ENCODE measurements at regions not wholly inside any gene's neighbourhood (a gene's known extent, or its start where the extent isn't known, plus 50 kb on each side); places are given as distances from the start of the nearest gene placed in this dataset.

DNA sequence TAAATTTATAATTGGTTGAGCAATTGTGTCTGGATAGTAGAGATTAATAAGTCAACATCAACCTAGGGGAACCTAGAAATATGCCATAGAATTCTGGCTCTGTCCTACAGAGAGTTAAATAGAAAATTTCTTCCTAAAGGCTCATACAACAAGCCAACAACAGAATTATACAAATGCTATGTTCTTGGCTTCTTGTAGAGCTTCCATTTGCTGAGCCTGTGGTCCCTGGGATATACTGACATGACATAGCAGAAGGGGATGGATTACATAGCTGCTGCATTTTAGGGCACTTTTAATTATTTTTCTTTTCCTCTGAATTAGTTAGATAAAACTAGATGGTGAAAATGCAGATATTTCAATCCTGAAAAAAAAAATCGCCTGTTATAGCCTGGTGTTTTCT lies 95.5 kb upstream of the ST6GAL2 start:
- no peak for DNase-seq

GRCh38 chr2:106982350-106982749 lies 96.4 kb upstream of the ST6GAL2 start:
- DNase-seq = no peak

- DNase-seq = no peak
These were observed 97.3 kb upstream of the ST6GAL2 start for GRCh38 chr2:106983305-106983704.

DNA sequence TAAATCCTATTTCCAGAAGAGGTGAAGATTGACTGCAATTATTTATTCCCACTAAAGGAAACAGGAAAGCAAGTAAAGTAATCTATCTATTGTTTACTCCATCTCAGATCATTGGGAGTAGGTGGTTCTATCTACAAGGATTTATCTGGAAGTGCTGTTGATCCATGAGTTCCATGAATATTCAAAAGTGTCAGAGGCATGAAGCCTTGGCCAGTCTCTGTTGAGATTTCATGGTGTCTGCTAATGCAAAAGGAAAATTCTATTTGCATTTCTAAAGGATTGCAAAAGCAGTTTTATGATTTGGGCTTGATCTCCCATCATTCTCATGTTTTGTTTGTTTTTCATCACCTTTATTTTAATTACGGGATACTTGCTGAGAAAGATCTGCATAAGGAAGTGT lies 102.4 kb upstream of the ST6GAL2 start:
- DNase-seq = no peak

DNA sequence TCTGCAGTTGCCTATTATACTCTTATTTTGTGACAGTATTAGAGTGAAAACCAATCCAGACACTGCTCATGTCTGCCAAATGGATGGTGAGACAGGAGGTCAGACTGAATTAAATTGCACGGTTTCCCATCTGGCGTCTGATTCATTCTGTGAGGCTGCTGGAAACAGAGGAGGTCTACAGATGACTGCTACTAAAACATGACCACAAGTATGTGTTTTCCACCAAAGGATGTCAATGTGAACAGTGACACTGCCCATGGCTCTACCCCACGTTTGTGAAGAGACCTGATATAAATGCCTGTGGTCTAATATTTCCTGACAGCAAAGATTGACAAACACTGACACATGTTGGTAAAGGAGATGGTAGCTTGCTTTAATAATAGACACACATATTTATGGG lies 104.3 kb upstream of the ST6GAL2 start:
- DNase-seq = no peak

GRCh38 chr2:106991866-106992265 lies 105.9 kb upstream of the ST6GAL2 start:
- DNase-seq = no peak

DNA sequence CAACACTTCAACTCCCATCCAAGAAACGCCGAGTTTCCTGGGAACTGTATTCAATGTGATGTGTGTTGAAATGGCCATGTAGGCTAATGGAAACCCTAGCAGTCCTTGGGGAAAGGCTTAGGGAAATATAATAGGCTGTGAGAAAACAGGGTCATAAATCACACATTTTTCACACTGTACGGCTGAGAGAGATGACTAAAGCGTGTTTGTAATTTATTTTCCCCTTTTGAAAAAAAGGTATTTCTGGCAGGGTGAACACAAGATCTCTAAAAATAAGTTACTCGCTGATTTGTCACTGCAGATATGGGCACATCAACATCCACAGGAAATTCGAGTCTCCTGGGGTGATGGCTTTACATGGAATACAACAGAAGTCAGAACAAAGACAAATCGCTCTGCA lies 109.6 kb upstream of the ST6GAL2 start:
- DNase-seq = no peak

GRCh38 chr2:106996171-106996769 lies 110.3 kb upstream of the ST6GAL2 start:
- DNase-seq = no peak

DNA sequence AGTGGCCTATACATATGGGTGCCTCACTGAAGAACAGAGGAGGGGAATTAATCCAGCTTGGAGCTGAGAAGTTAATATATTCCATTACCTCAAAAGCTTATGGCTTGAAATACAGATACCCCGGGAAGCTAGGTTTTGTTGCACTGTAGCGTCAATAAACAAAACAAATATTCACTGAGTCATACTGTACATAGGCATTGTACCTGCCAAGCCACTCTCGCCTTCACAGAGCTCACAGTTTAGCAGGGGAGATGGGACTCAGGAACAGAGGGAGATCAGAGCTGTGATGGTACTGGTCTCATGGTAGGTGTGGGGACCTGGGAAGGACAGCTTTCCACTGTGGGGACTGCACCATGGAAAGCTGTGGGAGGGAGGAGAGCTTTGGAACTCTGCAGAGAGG lies 111.2 kb upstream of the ST6GAL2 start:
- no peak for DNase-seq

DNA sequence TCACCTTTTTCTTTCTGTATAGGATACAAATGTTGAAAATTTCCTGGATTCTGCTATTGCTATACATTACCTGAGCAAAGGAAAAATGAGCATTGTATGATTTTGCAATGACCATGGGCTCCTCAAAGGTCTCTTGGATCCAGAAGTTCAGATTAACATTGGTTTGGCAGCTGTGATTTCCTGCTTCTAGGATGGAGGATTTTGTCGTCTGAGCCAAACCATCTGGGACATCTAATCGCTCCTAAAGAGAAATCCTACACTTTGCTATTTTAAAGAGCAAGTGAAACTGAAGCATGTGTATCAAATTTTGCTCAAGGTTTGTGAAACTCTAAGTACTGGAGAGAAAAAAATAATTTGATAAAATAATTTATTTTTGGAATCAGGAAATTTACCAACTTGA lies 115.1 kb upstream of the ST6GAL2 start:
- DNase-seq = no peak

DNA sequence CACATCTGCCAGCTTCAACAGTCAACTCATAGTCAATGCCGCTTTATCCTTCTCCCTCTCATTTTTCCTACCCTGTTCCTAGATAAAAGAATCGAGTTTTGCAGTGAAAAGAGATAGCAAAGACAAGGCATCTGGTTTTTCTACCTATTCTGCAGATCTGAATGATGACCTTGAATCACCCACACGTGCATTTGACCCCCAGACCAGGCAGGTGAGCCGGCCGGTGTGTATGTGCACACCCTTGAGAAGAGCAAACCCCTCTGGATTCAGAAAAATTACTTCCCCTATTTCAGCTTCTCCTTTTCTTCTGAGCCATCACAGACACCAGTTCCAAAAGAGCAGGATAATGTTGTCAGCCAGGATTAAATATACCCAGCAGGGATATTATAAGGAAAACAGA lies 115.6 kb upstream of the ST6GAL2 start:
- no peak for DNase-seq

DNA sequence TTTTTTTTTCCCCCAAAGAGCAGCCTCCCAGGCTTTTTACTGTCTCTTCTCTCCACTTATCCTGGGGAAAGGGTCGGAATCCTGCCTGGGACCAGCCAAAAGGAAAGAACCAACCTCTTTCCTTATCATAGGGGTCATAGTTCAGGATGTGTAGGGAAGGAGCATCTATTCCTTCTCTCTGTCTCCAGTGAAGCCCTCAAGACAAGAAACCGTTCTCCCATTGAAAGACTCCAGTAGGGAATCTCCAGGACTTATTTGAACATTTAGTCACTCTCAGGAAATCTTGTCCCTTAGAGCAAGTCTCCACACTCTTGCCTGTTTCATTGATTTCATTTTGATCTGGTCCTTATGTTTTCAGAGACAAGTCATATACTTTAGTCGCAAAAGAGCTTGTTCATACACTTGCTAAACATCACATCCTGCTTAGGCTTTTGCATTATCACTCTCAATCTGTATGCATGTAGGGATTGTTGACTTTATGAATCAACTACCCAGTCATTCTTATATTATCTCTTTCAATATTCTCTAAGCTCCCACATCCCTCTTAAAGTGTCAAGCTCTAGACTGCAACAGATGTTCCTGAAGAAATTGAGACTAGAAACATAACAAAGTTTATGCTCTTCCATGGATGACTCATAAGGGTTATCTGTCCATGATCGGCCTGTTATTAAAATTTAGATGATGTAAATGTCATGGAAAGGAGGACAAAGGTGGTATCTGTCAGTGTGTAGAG lies 116.2 kb upstream of the ST6GAL2 start:
- DNase-seq = no peak

- DNase-seq = no peak
These were observed 116.8 kb upstream of the ST6GAL2 start for GRCh38 chr2:107002735-107003134.

GRCh38 chr2:107005853-107006252 lies 119.9 kb upstream of the ST6GAL2 start:
- no peak for DNase-seq

GRCh38 chr2:107006836-107007235 lies 120.9 kb upstream of the ST6GAL2 start:
- DNase-seq = no peak

DNA sequence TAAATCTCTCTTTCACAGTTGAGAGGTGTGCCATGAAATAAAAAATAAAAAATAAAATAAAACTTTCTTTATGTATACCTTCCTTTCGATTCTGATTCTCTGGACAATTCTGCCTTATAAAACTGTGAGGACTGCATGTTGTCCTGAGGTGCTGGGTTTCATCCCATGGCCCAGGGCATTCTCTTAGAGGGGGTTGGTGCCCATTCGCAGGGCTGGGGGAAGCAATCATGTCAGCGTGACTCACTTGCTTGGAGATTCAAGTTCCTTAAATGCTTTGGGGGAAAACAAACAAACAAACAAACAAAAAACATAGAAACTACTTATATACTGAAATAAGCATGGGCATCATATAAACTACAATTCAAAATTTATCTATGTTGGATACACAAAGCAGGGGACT lies 122.0 kb upstream of the ST6GAL2 start:
- DNase-seq = no peak

DNA sequence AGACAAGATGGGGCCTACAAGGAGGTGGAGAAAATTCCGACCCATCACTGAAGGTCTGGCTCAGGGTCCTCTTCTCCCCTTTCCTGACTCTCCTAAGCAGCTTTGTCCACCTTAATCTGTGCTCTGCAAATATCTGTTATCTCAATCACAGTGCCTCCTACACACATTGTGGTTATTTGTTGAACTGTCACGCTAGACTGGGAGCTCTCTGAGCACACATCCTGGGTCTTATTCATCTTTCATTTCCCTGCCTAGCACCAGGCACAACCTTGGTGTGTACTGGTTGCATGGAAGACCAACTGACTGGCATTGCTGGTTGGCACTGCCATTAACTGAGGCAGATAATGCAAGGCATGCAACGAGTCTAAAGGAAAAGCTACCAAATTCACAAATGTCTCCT lies 122.9 kb upstream of the ST6GAL2 start:
- no peak for DNase-seq

DNA sequence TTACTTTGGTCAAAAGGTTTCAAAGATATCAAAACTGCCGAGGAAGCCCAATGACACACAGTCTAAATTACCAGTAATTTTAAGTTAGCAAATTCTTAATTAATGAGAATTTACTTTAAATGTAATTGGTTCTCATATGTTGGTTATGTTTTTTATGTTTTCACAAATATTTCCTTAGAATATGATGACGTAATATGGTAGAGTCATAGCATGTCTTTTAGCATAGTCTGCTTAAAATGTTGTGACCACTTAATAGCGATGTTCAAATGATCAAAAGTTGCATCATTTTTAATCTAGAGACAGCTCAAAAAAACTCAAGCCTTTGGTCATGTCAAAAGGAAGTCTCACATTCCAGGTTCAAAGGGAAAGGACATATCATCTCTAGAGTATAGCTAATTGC lies 123.3 kb upstream of the ST6GAL2 start:
- DNase-seq = no peak

GRCh38 chr2:107012714-107013306 lies 126.8 kb upstream of the ST6GAL2 start:
- no peak for DNase-seq

DNA sequence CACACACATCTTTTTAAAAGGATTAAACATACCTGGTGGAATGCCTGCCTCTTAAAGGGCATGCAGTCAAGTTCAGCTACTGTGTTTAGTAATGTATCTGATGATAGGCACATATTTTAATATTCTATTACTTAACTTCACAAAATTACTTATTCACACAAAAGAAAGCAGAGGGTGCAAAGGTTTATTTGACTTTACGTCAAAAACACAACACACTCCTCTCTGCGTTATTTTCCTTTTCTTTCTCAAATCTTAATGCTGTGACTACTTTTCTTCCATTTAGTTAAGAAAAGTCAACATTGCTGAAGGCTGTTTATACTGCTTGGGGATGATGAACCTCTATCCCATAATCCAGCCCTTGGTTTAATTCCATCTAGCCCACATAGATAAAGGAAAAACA lies 127.9 kb upstream of the ST6GAL2 start:
- DNase-seq = no peak

DNA sequence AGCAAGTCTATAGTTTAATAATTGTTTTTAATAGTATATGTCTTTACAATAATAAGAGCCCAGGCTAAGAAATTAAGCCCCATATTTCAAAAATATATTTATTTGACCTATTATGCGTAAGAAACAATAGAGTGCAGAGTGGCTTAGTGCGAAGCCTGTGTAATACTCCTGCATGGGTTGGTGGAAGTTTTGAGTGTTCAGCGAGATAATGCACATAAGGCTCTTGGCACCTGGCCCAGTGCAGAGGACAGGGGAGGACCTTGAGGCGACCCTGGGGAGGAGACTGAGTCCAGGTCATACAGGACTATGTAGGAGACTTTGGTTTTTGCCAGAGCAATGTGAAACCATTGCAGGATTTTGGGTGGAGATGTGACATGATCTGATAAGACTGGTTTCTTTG lies 132.4 kb upstream of the ST6GAL2 start:
- DNase-seq = no peak

DNA sequence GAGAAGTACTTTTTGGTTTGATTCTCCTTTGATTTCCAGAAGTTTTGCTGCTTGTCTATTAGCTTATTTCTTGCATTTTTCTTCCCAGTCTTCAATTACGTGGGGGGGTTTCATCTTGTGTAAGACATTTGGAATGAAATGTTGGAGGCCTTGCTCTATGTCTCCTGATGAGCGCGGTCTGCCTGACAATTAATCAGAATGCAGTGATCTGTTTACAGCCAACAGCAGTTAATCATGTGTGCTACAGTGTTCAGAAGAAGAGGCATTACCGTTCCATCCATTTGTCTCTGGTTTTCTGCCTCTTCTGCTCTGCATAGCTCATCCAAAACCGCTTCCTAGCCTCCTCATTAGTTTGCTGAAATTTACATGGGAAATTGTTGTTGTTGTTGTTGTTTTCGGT lies 134.4 kb upstream of the ST6GAL2 start:
- DNase-seq = no peak

DNA sequence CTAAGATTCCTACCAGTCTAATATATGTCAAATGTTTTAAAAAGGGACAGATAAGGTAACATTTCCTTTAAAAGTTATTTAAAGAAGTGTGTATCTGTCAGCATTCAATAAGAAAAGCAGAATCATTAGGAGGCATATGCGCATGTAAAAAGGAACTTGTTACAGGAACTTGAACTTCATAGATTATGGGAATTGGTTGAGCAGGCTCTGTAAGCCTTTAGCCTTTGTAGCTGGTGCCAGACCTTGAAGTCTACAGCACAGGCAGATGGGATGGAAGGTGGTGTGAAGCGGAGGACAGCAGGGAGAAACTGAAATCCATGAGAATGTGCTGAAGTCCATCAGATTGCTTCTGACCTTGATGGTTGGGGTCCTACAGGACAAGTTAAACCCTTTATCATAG lies 138.3 kb upstream of the ST6GAL2 start:
- no peak for DNase-seq

DNA sequence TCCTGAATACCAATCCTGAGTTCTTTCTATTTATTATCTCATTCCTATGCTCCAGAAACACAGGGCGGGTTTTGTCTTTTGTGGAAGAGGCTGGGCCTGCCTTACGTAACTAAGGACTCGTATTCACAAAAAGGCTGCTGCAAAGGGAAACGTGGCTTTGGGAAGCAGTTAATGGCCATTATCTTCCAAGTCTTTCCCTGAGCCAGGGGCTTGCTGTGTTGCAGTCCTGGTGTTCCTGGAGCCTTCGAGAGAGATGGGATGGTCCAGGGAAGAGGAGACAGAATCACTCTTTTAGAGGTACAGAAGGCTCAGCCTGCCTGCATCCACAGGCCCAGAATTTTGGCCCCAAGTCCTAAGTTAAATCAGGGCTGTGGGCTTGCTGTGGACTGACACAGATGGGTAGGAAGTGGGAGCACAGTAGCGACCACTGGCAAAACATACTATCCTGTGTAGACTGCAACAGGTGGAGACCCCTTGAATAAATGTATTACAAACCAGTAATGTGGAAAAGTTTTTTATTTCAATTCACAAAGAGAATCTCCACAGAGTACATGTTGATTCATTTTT lies 139.4 kb upstream of the ST6GAL2 start:
- DNase-seq = no peak
